Muscle of arm (tissue), 1 donor: ENCODE measurements at regions not wholly inside any gene's neighbourhood (a gene's known extent, or its start where the extent isn't known, plus 50 kb on each side); places are given as distances from the start of the nearest gene placed in this dataset.
"Not testable (repeated sequence)": the region's sequence is repeated elsewhere in the genome, so short reads cannot be mapped to it uniquely, and the experiment has no call there.

Source experiments
- DNase-seq: peaks from one replicate; pipeline ENCODE4 v3.0.0-alpha.2; 2013

GRCh38 chr5:112534067-112534583 lies 115.0 kb upstream of the EPB41L4A start:
- no peak for DNase-seq

GRCh38 chr5:112534611-112535255 lies 115.7 kb upstream of the EPB41L4A start:
- DNase-seq, result no peak

- no peak for DNase-seq
Observed at GRCh38 chr5:112535356-112535755, 116.3 kb upstream of the EPB41L4A start.

GRCh38 chr5:112544558-112544957 lies 125.5 kb upstream of the EPB41L4A start:
- not testable (repeated sequence) for DNase-seq

- DNase-seq, result no peak
Observed at GRCh38 chr5:112546946-112547592, 128.0 kb upstream of the EPB41L4A start.

- no peak for DNase-seq
Observed at GRCh38 chr5:112548246-112548881, 129.3 kb upstream of the EPB41L4A start.

- DNase-seq, result no peak
Observed at GRCh38 chr5:112549127-112549526, 130.1 kb upstream of the EPB41L4A start.

GRCh38 chr5:112549605-112550166 lies 130.6 kb upstream of the EPB41L4A start:
- no peak for DNase-seq

- DNase-seq, result peak; percentile 70
Observed at GRCh38 chr5:112551419-112552032, 132.4 kb upstream of the EPB41L4A start.

- no peak for DNase-seq
Observed at GRCh38 chr5:112552216-112552615, 133.1 kb upstream of the EPB41L4A start.

- DNase-seq, result no peak
Observed at GRCh38 chr5:112552791-112553190, 133.7 kb upstream of the EPB41L4A start.

GRCh38 chr5:112554101-112554977 lies 135.3 kb upstream of the EPB41L4A start:
- DNase-seq, result no peak

- DNase-seq, result no peak
Observed at GRCh38 chr5:112555197-112555596, 136.1 kb upstream of the EPB41L4A start.

GRCh38 chr5:112555691-112556090 lies 136.6 kb upstream of the EPB41L4A start:
- no peak for DNase-seq

- not testable (repeated sequence) for DNase-seq
Observed at GRCh38 chr5:112559501-112559900, 140.4 kb upstream of the EPB41L4A start.

- no peak for DNase-seq
Observed at GRCh38 chr5:112560371-112560770, 141.3 kb upstream of the EPB41L4A start.

GRCh38 chr5:112563169-112563826 lies 144.2 kb upstream of the EPB41L4A start:
- no peak for DNase-seq

- DNase-seq, result no peak
Observed at GRCh38 chr5:112566251-112566650, 147.2 kb upstream of the EPB41L4A start.

GRCh38 chr5:112569596-112569995 lies 150.5 kb upstream of the EPB41L4A start:
- DNase-seq, result no peak

GRCh38 chr5:112570708-112571444 lies 151.8 kb upstream of the EPB41L4A start:
- no peak for DNase-seq
